ENCODE measurements at regions not wholly inside any gene's neighbourhood (a gene's known extent, or its start where the extent isn't known, plus 50 kb on each side); places are given as distances from the start of the nearest gene placed in this dataset.

DNA sequence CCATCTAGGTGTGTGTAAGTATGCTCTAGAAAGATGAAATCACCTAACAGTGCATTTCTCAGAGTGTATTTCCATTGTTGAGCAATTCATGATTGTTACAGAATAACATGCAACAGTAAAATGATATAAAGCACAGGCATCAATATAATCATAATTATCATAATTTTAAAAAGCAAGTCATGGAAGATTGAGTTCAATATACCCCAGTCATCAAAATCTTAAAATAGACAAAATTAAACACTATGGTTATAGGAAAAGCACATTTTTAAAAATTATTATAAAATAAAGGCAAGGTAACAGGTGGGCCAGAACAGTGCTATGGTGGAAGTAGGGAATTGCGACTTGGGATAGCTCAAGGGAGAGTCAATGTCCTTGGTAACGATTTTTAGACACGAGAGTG lies 555.4 kb upstream of the VRK2 start:
- TF ChIP-seq REST (IDR thresholded peaks at IDR 0.05; ENCODE audit: insufficient read depth in 1 of 2, low read depth in 2 of 2, low read length in 1 of 2) (no peak), CTCF (IDR thresholded peaks at IDR 0.05) (no peak), TCF7L2 (IDR thresholded peaks at IDR 0.05; ENCODE audit: low read depth, low read length) (no peak), POLR2AphosphoS5 (IDR thresholded peaks at IDR 0.05; ENCODE audit: low read depth, low read length) (no peak)

All from Panc1 (cell line).